Astrocyte (in vitro differentiated cells and primary cell): ENCODE measurements at regions not wholly inside any gene's neighbourhood (a gene's known extent, or its start where the extent isn't known, plus 50 kb on each side); places are given as distances from the start of the nearest gene placed in this dataset.

Experiments
- DNase-seq: peaks from one replicate; pipeline ENCODE4 v3.0.0-alpha.2; 2010; ENCODE audit warnings: low read depth
- FAIRE-seq: peaks from 2 replicates; lab custom pipeline; 2011; peaks lifted over from hg19 to GRCh38; lab: Jason Lieb, UNC
- H2AFZ ChIP-seq: 2 replicates; pipeline ENCODE4 v1.6.0; 2012; ENCODE audit warnings: low read depth, low read length, inconsistent platforms
- H3K27ac ChIP-seq: 2 replicates; pipeline ENCODE4 v1.5.1; 2011; ENCODE audit warnings: low read depth, low read length, inconsistent platforms
- H3K27me3 ChIP-seq: 2 replicates; pipeline ENCODE4 v1.6.0; 2011; ENCODE audit warnings: low read length, inconsistent platforms; ENCODE audit not compliant: insufficient read depth
- H3K36me3 ChIP-seq: 2 replicates; pipeline ENCODE4 v1.5.1; 2011; ENCODE audit warnings: low read length, inconsistent platforms; ENCODE audit not compliant: insufficient read depth
- H3K4me1 ChIP-seq: 2 replicates; pipeline ENCODE4 v1.5.1; 2011; ENCODE audit warnings: low read length, inconsistent platforms; ENCODE audit not compliant: insufficient read depth
- H3K4me2 ChIP-seq: 2 replicates; pipeline ENCODE4 v1.6.0; 2012; ENCODE audit warnings: low read length, inconsistent platforms
- H3K4me3 ChIP-seq: 2 replicates; pipeline ENCODE4 v1.5.1; 2011; ENCODE audit warnings: low read depth, mild to moderate bottlenecking, low read length, inconsistent platforms; ENCODE audit not compliant: insufficient read depth
- H3K79me2 ChIP-seq: 2 replicates; pipeline ENCODE4 v1.6.0; 2012; ENCODE audit warnings: mild to moderate bottlenecking, low read length, inconsistent platforms; ENCODE audit not compliant: insufficient read depth
- H3K9ac ChIP-seq: 2 replicates; pipeline ENCODE4 v1.6.0; 2012; ENCODE audit warnings: mild to moderate bottlenecking, low read length, inconsistent platforms
- H3K9me3 ChIP-seq: 2 replicates; pipeline ENCODE4 v1.5.1; 2012; ENCODE audit warnings: low read depth, mild to moderate bottlenecking, low read length, inconsistent platforms; ENCODE audit not compliant: insufficient read depth
- H4K20me1 ChIP-seq: 2 replicates; pipeline ENCODE4 v1.6.0; 2012; ENCODE audit warnings: low read length, inconsistent platforms; ENCODE audit not compliant: insufficient read depth
- H3K27ac Mint-ChIP-seq: one replicate; pipeline ENCODE4 v1.8.0; 2021; ENCODE audit warnings: mild to moderate bottlenecking, mixed read lengths; ENCODE audit not compliant: unreplicated experiment
- H3K27me3 Mint-ChIP-seq: one replicate; pipeline ENCODE4 v1.8.0; 2021; ENCODE audit warnings: low read depth, mixed read lengths; ENCODE audit not compliant: unreplicated experiment
- H3K36me3 Mint-ChIP-seq: one replicate; pipeline ENCODE4 v1.8.0; 2021; ENCODE audit warnings: low read depth, mixed read lengths; ENCODE audit not compliant: unreplicated experiment
- H3K4me1 Mint-ChIP-seq: one replicate; pipeline ENCODE4 v1.8.0; 2021; ENCODE audit warnings: low read depth, mixed read lengths; ENCODE audit not compliant: unreplicated experiment
- H3K4me3 Mint-ChIP-seq: one replicate; pipeline ENCODE4 v1.8.0; 2021; ENCODE audit warnings: mild to moderate bottlenecking, moderate library complexity, mixed read lengths; ENCODE audit not compliant: unreplicated experiment
- H3K9me3 Mint-ChIP-seq: one replicate; pipeline ENCODE4 v1.8.0; 2021; ENCODE audit warnings: mild to moderate bottlenecking, mixed read lengths; ENCODE audit not compliant: unreplicated experiment
- EZH2 ChIP-seq: IDR thresholded peaks from 2 replicates; pipeline ENCODE4 v1.6.1; 2012; ENCODE audit warnings: mild to moderate bottlenecking, low read length, inconsistent platforms; ENCODE audit not compliant: insufficient read depth
- TF ChIP-seq, protein P1 (sequence below): IDR thresholded peaks from 2 replicates; pipeline ENCODE4 v1.5.1; 2011; ENCODE audit warnings: low read depth, mild to moderate bottlenecking, inconsistent platforms, low read length, moderate library complexity; ENCODE audit not compliant: insufficient read depth

DNA sequence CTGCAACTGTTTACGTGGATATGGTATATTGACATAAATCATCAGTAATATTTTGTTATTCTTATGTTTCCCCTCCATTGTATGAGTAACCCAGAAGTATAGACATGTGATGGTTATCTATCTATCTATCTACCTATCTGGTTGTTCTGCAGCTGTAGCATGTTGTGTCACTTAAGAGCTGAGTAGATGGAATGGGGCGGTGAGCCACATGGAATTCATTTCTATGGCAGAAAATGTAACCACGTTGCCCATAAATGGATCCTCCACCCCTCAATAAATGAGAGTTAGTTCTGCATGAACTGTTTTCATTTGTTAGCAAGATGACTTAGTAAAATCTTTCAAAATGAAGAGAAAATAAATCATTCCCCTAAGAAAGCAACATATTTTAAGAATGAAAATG lies 553.2 kb downstream of the MAT2B start:
- no peak overlapping the region for H3K9ac ChIP-seq
- no peaks in the 10 kb centered on the region for H3K27me3 Mint-ChIP-seq
- H3K79me2 ChIP-seq = no peaks in the 10 kb centered on the region
- H3K4me1 ChIP-seq = no peaks in the 10 kb centered on the region
- H3K4me3 ChIP-seq = no peak overlapping the region
- FAIRE-seq (no peak), DNase-seq (no peak)
- H4K20me1 ChIP-seq = no peaks in the 10 kb centered on the region
- no peak overlapping the region for H3K4me2 ChIP-seq
- no peaks in the 10 kb centered on the region for H3K9me3 ChIP-seq
- no peak overlapping the region for H3K27ac ChIP-seq
- H3K9me3 Mint-ChIP-seq = no peaks in the 10 kb centered on the region
- no peak overlapping the region for H3K4me3 Mint-ChIP-seq
- H3K27ac Mint-ChIP-seq = no peak overlapping the region
- TF ChIP-seq EZH2 = no peak
- TF ChIP-seq, protein P1, sequence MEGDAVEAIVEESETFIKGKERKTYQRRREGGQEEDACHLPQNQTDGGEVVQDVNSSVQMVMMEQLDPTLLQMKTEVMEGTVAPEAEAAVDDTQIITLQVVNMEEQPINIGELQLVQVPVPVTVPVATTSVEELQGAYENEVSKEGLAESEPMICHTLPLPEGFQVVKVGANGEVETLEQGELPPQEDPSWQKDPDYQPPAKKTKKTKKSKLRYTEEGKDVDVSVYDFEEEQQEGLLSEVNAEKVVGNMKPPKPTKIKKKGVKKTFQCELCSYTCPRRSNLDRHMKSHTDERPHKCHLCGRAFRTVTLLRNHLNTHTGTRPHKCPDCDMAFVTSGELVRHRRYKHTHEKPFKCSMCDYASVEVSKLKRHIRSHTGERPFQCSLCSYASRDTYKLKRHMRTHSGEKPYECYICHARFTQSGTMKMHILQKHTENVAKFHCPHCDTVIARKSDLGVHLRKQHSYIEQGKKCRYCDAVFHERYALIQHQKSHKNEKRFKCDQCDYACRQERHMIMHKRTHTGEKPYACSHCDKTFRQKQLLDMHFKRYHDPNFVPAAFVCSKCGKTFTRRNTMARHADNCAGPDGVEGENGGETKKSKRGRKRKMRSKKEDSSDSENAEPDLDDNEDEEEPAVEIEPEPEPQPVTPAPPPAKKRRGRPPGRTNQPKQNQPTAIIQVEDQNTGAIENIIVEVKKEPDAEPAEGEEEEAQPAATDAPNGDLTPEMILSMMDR = no peak
- H3K36me3 Mint-ChIP-seq = no peaks in the 10 kb centered on the region
- no peaks in the 10 kb centered on the region for H3K36me3 ChIP-seq
- no peaks in the 10 kb centered on the region for H3K27me3 ChIP-seq
- no peaks in the 10 kb centered on the region for H3K4me1 Mint-ChIP-seq
- H2AFZ ChIP-seq = no peak overlapping the region

DNA sequence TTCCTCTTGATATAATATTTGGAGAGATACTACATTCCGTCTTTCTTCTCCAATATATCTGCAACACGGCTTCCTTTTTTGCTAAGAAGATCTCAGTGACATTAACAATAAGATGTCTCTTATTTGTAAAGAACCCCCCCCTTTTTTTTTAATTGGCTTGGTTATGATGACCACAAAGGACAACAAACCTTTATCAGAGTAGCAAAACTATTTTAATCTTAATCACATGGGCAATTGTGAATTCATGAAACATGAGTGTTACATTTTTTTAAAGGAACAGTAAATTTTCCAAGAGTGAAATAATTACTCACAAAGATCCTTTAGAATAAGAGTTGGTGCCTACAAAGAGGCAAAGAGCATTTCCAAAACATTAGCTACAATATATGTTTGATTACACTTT lies 554.1 kb downstream of the MAT2B start:
- no peak overlapping the region for H3K4me3 Mint-ChIP-seq
- H3K27me3 Mint-ChIP-seq = no peaks in the 10 kb centered on the region
- H3K9me3 Mint-ChIP-seq = no peaks in the 10 kb centered on the region
- Histone ChIP-seq H2AFZ (no peak overlapping the region), H3K4me2 (no peak overlapping the region), H3K27ac (no peak overlapping the region), H3K4me1 (no peaks in the 10 kb centered on the region), H3K4me3 (no peak overlapping the region), H3K27me3 (no peaks in the 10 kb centered on the region), H3K79me2 (no peaks in the 10 kb centered on the region), H3K9me3 (no peaks in the 10 kb centered on the region), H3K36me3 (no peaks in the 10 kb centered on the region), H3K9ac (no peak overlapping the region), H4K20me1 (no peaks in the 10 kb centered on the region)
- H3K36me3 Mint-ChIP-seq = no peaks in the 10 kb centered on the region
- H3K27ac Mint-ChIP-seq = no peak overlapping the region
- FAIRE-seq (no peak), DNase-seq (no peak)
- no peak for TF ChIP-seq EZH2
- TF ChIP-seq, protein P1 = no peak
- H3K4me1 Mint-ChIP-seq = no peaks in the 10 kb centered on the region

DNA sequence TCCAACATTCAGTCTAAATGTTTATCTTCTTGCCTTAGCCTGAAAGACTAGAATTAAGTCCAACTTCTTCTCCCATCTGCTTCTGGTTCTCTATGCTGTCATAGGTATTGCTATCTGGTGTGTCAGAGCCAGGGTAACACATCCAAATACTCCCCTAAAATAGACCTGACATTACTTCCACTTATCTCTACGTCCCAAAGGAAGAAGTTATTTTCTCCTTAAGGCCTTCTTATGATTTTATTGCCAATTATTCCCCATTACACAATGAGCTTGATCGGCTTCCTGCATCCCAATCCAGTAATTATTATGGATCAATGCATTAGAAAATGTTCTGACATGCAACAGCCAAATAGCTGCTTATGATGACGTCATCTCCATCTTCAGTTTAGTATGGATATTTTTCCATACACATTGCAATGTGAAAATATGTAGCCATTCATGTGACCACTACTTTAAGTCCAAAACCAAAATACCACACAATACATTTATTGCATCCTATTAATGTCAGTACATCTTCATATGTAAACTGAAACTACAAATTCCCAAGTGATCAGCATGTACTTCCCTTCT lies 555.5 kb downstream of the MAT2B start:
- no peak overlapping the region for H3K4me2 ChIP-seq
- no peak overlapping the region for H3K27ac ChIP-seq
- Mint-ChIP-seq H3K9me3 (no peaks in the 10 kb centered on the region), H3K27me3 (no peaks in the 10 kb centered on the region), H3K36me3 (no peaks in the 10 kb centered on the region), H3K27ac (no peak overlapping the region), H3K4me3 (no peak overlapping the region), H3K4me1 (no peaks in the 10 kb centered on the region)
- no peak overlapping the region for H2AFZ ChIP-seq
- H3K9me3 ChIP-seq = no peaks in the 10 kb centered on the region
- no peaks in the 10 kb centered on the region for H3K36me3 ChIP-seq
- no peaks in the 10 kb centered on the region for H3K79me2 ChIP-seq
- TF ChIP-seq, protein P1 = no peak
- TF ChIP-seq EZH2 = no peak
- H3K4me3 ChIP-seq = no peak overlapping the region
- no peaks in the 10 kb centered on the region for H3K27me3 ChIP-seq
- no peaks in the 10 kb centered on the region for H4K20me1 ChIP-seq
- FAIRE-seq (no peak), DNase-seq (no peak)
- no peaks in the 10 kb centered on the region for H3K4me1 ChIP-seq
- H3K9ac ChIP-seq = no peak overlapping the region
